ENCODE measurements at regions not wholly inside any gene's neighbourhood (a gene's known extent, or its start where the extent isn't known, plus 50 kb on each side); places are given as distances from the start of the nearest gene placed in this dataset.

- DNase-seq (ENCODE audit: low read depth): no peak
- TF ChIP-seq POLR2A (IDR thresholded peaks at IDR 0.05; ENCODE audit: extremely low read depth, insufficient read length): no peak
- no peak for TF ChIP-seq CTCF (IDR thresholded peaks at IDR 0.05; ENCODE audit: low read depth, low read length)
- no peak for TF ChIP-seq MAX (IDR thresholded peaks at IDR 0.05; ENCODE audit: low read depth, low read length)
- no peak for TF ChIP-seq MYC (IDR thresholded peaks at IDR 0.05; ENCODE audit: low read depth, low read length)
- no peak overlapping the region for H3K4me3 ChIP-seq (ENCODE audit: low read depth, low read length)
Measured at GRCh38 chr12:28104903-28105864, 85.1 kb upstream of the CCDC91 start.

- DNase-seq (ENCODE audit: low read depth): no peak
- TF ChIP-seq MAX (IDR thresholded peaks at IDR 0.05; ENCODE audit: low read depth, low read length) (no peak), POLR2A (IDR thresholded peaks at IDR 0.05; ENCODE audit: extremely low read depth, insufficient read length) (no peak), CTCF (IDR thresholded peaks at IDR 0.05; ENCODE audit: low read depth, low read length) (no peak), MYC (IDR thresholded peaks at IDR 0.05; ENCODE audit: low read depth, low read length) (no peak)
- H3K4me3 ChIP-seq (ENCODE audit: low read depth, low read length): no peak overlapping the region
Measured at GRCh38 chr12:28107679-28108078, 82.6 kb upstream of the CCDC91 start.

- no peak overlapping the region for H3K4me3 ChIP-seq (ENCODE audit: low read depth, low read length)
- TF ChIP-seq MAX (IDR thresholded peaks at IDR 0.05; ENCODE audit: low read depth, low read length) (no peak), POLR2A (IDR thresholded peaks at IDR 0.05; ENCODE audit: extremely low read depth, insufficient read length) (no peak), CTCF (IDR thresholded peaks at IDR 0.05; ENCODE audit: low read depth, low read length) (no peak), MYC (IDR thresholded peaks at IDR 0.05; ENCODE audit: low read depth, low read length) (no peak)
- DNase-seq (ENCODE audit: low read depth): no peak
Measured at GRCh38 chr12:28108599-28108998, 81.7 kb upstream of the CCDC91 start.

GRCh38 chr12:28110329-28110728 lies 79.9 kb upstream of the CCDC91 start:
- DNase-seq (ENCODE audit: low read depth): peak; percentile 16
- TF ChIP-seq MYC (IDR thresholded peaks at IDR 0.05; ENCODE audit: low read depth, low read length): no peak
- TF ChIP-seq MAX (IDR thresholded peaks at IDR 0.05; ENCODE audit: low read depth, low read length): no peak
- TF ChIP-seq CTCF (IDR thresholded peaks at IDR 0.05; ENCODE audit: low read depth, low read length): no peak
- no peak for TF ChIP-seq POLR2A (IDR thresholded peaks at IDR 0.05; ENCODE audit: extremely low read depth, insufficient read length)
- no peak overlapping the region for H3K4me3 ChIP-seq (ENCODE audit: low read depth, low read length)

- no peak overlapping the region for H3K4me3 ChIP-seq (ENCODE audit: low read depth, low read length)
- no peak for TF ChIP-seq POLR2A (IDR thresholded peaks at IDR 0.05; ENCODE audit: extremely low read depth, insufficient read length)
- TF ChIP-seq MAX (IDR thresholded peaks at IDR 0.05; ENCODE audit: low read depth, low read length): no peak
- TF ChIP-seq MYC (IDR thresholded peaks at IDR 0.05; ENCODE audit: low read depth, low read length): no peak
- no peak for TF ChIP-seq CTCF (IDR thresholded peaks at IDR 0.05; ENCODE audit: low read depth, low read length)
- DNase-seq (ENCODE audit: low read depth): no peak
Measured at GRCh38 chr12:28114488-28114887, 75.8 kb upstream of the CCDC91 start.
